ENCODE measurements at regions not wholly inside any gene's neighbourhood (a gene's known extent, or its start where the extent isn't known, plus 50 kb on each side); places are given as distances from the start of the nearest gene placed in this dataset.
"Not testable (repeated sequence)": the region's sequence is repeated elsewhere in the genome, so short reads cannot be mapped to it uniquely, and the experiment has no call there.

DNA sequence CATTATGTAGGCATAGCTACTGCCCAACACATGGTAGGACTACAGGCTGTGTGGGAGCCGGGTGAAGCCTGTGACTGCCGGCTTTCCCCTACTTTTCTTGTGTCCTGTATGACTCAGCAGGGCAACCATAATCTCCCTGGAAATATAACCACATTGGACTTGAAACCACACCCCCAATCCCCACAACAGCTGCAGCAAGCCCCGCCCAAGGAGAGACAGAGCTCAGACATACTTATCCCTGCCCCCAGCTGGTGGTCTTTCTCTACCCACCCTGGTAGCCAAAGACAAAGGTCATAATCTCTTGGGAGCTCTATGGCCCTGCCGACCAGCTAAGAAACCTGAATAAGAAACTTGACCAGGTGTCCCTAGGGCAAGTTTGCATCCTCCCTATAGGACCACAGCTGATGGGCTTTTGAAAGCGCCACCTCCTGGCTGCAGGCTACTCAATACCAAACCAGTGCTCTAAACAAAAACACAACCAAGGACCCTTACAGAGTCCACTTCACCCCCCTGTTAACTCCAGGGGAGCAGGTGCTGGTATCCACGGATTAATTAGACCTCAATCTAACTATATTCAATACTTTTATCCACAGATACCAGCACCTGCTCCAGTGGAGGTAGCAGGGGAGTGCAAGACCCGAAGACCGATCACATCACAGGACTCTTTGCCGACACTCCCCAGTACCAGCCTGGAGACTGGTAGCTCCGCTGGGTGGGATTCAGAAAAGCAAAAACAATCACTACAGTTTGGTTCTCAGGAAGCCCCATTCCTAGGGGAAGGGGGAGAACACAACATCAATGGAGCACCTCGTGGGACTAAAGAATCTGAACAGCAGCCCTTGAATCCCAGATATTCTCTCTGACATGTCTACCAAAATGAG lies 91.2 kb downstream of the IRX5 start:
- DNase-seq (no peak), ATAC-seq (replicated peaks) (no peak)
- Mint-ChIP-seq H3K4me3 (no peak overlapping the region), H3K27ac (no peak overlapping the region), H3K9me3 (peaks cover 7 to 11% of the 10 kb centered on the region in 2 donors), H3K36me3 (ENCODE audit: insufficient read depth) (no peaks in the 10 kb centered on the region), H3K27me3 (peaks cover 0 to 8% of the 10 kb centered on the region in 2 donors), H3K4me1 (ENCODE audit: low read depth in 2 of 2) (no peaks in the 10 kb centered on the region)

DNA sequence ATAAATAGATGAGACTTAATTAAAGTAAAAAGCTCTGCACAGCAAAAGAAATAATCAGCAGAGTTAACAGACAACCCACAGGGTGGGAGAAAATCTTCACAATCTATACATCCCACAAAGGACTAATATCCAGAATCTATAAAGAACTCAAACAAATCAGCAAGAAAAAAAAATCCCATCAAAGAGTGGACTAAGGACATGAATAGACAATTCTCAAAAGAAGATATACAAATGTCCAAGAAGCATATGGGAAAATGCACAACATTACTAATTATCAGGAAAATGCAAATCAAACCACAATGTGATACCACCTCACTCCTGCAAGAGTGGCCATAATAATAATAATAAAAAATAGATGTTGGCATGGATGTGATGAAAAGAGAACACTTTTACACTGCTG lies 96.6 kb downstream of the IRX5 start:
- not testable (repeated sequence) for H3K27me3 Mint-ChIP-seq; H3K4me3 Mint-ChIP-seq; H3K36me3 Mint-ChIP-seq (ENCODE audit: insufficient read depth); H3K4me1 Mint-ChIP-seq (ENCODE audit: low read depth in 2 of 2); DNase-seq; H3K9me3 Mint-ChIP-seq; ATAC-seq (replicated peaks); H3K27ac Mint-ChIP-seq

DNA sequence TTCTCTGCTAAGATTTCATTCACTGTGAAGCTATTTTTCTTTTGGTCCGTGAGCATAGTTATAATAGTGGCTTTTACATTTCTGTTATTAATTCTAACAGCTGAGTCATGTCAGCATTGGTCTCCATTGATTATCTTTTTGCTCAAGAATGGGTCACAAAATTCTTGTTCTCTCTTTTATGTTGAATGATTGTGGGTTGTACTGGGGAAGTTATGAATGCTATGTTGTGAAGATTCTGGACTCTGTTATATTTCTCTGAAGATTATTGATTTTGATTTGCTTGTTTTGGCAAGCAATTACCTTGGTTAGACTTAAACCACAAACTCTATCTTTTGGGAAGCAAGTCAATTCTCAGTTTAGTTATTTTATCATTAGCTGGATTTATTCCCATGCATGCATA lies 98.8 kb downstream of the IRX5 start:
- no peak for DNase-seq
- ATAC-seq (replicated peaks): no peak
- Mint-ChIP-seq H3K27me3 (peaks cover 0 to 8% of the 10 kb centered on the region in 2 donors), H3K4me3 (no peak overlapping the region), H3K9me3 (peaks cover 0 to 8% of the 10 kb centered on the region in 2 donors), H3K36me3 (ENCODE audit: insufficient read depth) (no peaks in the 10 kb centered on the region), H3K4me1 (ENCODE audit: low read depth in 2 of 2) (no peaks in the 10 kb centered on the region), H3K27ac (no peak overlapping the region)

DNA sequence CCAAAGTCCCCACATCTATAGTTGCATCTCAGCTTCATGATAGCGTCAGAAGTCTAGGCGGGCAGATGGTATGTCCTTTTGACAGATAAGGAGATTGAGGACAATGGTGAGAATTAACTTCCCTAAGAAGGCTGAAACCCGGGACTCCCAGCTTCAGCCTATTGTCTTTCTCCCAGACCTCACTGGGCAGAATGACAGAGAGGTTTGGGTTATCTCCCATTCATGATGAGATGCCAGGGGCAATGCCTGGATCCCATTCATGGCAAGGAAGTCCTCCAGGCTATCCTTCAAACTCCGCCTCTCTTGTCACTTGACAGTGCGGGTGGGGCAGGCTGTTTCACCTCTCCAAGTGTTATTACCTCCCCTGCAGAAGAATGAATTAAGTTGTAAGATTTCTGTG lies 100.3 kb downstream of the IRX5 start:
- ATAC-seq (replicated peaks) (no peak), DNase-seq (no peak)
- Mint-ChIP-seq H3K27me3 (no peaks in the 10 kb centered on the region), H3K36me3 (ENCODE audit: insufficient read depth) (no peaks in the 10 kb centered on the region), H3K4me1 (ENCODE audit: low read depth in 2 of 2) (no peaks in the 10 kb centered on the region), H3K4me3 (no peak overlapping the region), H3K27ac (no peak overlapping the region), H3K9me3 (peaks cover 0 to 8% of the 10 kb centered on the region in 2 donors)

DNA sequence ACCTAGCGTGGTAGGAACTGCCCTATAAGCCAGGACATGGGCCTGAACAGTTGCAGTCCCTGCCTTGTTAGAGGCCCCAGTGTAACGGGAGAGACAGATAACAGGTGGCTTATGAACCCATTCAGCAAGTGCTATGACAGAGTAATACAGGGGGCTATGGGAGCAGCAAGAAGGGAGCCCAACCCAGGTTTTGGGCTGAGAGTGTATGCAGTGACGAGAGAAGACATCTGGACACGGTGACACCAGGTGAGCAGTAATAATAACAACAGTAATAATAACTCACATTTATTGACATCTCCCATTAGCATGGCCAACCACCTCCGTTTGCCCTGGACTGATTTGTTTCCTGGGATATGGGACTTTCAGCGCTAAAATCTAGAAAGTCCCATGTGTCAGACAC lies 100.8 kb downstream of the IRX5 start:
- no peaks in the 10 kb centered on the region for H3K4me1 Mint-ChIP-seq (ENCODE audit: low read depth in 2 of 2)
- H3K4me3 Mint-ChIP-seq: no peak overlapping the region
- DNase-seq (no peak), ATAC-seq (replicated peaks) (no peak)
- no peak overlapping the region for H3K27ac Mint-ChIP-seq
- H3K27me3 Mint-ChIP-seq: no peaks in the 10 kb centered on the region
- H3K9me3 Mint-ChIP-seq: peaks cover 0 to 8% of the 10 kb centered on the region in 2 donors
- H3K36me3 Mint-ChIP-seq (ENCODE audit: insufficient read depth): no peaks in the 10 kb centered on the region

DNA sequence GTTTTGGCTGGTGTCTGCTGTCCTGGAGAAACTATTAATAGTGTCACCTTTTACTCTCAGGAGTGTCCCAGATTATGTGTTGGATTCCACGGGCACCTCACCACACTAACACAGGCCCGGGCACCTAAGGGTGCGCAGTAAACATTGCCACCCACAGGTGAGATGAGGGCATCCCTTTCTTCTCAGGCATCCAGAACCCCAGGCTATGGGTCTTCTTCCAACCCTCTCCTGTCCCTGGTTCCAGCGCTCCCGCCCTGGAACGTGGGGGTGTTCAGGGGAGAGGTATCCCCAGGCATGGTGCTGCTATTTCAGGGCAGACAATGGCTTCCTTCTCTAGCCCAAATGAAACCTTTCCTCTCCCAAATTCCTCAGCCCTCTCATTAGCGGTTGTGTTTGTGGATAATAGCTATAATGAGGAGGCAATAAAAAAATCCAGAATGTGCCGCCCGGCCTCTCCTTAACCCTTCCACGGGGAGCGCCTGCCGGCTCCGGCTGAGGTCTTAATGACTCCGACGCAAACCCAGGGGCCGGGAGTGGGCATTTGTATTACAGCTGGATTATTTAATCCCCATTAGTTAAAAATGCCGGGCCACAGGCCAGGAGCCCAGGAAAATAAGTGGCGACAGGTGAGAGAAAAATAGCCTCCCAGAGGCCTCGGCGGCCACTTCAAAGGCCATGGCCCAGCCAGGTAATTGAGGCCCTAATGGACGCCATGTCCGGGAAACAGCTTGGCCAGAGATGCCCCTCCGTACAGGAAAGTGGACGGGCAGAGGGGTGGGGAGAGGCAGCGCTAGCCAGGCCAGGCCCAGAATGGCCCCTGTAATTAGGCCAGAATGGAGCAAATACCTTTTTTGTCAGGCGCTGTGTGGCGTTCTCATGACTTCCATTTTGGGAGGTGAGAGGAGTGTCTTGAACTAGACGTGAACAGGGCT lies 102.8 kb downstream of the IRX5 start:
- H3K4me3 Mint-ChIP-seq: no peak overlapping the region
- H3K4me1 Mint-ChIP-seq (ENCODE audit: low read depth in 2 of 2): no peaks in the 10 kb centered on the region
- ATAC-seq (replicated peaks) (no peak), DNase-seq (no peak)
- H3K36me3 Mint-ChIP-seq (ENCODE audit: insufficient read depth): peaks cover 2% of the 10 kb centered on the region
- H3K9me3 Mint-ChIP-seq: peaks cover 0 to 8% of the 10 kb centered on the region in 2 donors
- H3K27me3 Mint-ChIP-seq: no peaks in the 10 kb centered on the region
- no peak overlapping the region for H3K27ac Mint-ChIP-seq

DNA sequence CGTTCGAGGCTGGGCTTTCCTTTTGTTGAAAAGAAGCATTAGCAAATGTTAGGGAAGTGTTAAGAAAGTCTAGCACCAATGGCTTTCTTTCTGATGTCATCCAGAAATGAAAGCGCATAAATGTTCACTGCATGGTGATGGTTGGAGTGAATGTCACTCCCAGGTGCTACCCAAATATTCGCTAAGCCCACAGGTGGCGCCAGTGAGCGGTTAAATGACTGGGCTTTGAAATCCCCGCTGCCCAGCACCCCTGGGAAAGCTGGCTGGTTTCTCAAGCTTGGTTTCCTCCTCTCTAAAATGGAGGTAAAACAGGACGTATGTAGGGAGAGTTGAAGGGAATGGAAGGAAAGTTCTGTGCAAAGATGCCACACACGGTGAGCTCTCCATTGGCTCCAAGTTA lies 104.4 kb downstream of the IRX5 start:
- Mint-ChIP-seq H3K9me3 (no peaks in the 10 kb centered on the region), H3K27ac (no peak overlapping the region), H3K4me1 (ENCODE audit: low read depth in 2 of 2) (no peaks in the 10 kb centered on the region), H3K4me3 (no peak overlapping the region), H3K36me3 (ENCODE audit: insufficient read depth) (peaks cover 2% of the 10 kb centered on the region), H3K27me3 (peaks cover 0 to 12% of the 10 kb centered on the region in 2 donors)
- no peak for ATAC-seq (replicated peaks)
- DNase-seq: no peak

DNA sequence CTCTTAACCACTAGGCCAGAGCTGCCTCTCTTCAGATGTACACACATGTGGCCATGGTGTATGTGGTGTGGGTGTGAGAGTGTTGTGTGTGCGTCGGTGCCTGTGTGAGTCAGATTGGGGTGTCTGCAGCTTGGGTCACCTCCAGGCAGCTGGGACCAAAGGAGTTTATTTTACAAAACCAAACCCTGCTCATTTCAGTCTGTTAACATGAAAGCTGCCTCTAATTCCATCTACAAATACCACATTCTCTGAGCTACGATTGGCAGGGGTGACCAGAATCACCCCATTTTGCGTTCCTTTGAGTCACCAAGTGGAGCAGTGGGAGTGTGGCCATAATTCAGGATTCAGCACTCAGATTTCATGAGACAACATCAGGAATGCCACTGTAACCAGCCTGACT lies 105.3 kb downstream of the IRX5 start:
- Mint-ChIP-seq H3K36me3 (ENCODE audit: insufficient read depth) (peaks cover 2% of the 10 kb centered on the region), H3K4me1 (ENCODE audit: low read depth in 2 of 2) (no peaks in the 10 kb centered on the region), H3K27me3 (peaks cover 0 to 15% of the 10 kb centered on the region in 2 donors), H3K9me3 (no peaks in the 10 kb centered on the region), H3K4me3 (no peak overlapping the region), H3K27ac (no peak overlapping the region)
- ATAC-seq (replicated peaks) (no peak), DNase-seq (no peak)

DNA sequence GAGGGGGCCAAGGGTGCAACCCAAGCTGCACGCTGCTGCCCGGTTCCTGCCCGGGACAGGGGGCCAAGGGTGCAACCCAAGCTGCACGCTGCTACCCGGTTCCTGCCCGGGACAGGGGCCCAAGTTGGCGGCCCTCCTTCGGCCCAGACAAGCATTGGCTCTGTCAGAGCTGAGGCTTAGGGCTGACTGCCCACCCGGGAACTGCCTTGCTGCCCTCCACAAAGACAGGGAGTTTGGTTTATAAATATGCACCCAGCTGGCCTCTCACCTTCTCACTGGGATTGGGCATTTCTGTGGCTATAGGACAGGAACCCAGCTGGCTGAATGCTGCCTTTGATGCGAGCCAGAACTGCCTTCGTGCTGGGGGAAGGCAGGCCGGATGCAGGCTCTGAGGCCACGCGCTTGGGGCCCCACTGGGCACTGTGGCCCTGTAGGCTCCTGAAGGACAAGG lies 105.7 kb downstream of the IRX5 start:
- no peak overlapping the region for H3K4me3 Mint-ChIP-seq
- peaks cover 0 to 15% of the 10 kb centered on the region in 2 donors for H3K27me3 Mint-ChIP-seq
- ATAC-seq (replicated peaks): no peak
- H3K4me1 Mint-ChIP-seq (ENCODE audit: low read depth in 2 of 2): no peaks in the 10 kb centered on the region
- peaks cover 2% of the 10 kb centered on the region for H3K36me3 Mint-ChIP-seq (ENCODE audit: insufficient read depth)
- DNase-seq: no peak
- no peak overlapping the region for H3K27ac Mint-ChIP-seq
- no peaks in the 10 kb centered on the region for H3K9me3 Mint-ChIP-seq

DNA sequence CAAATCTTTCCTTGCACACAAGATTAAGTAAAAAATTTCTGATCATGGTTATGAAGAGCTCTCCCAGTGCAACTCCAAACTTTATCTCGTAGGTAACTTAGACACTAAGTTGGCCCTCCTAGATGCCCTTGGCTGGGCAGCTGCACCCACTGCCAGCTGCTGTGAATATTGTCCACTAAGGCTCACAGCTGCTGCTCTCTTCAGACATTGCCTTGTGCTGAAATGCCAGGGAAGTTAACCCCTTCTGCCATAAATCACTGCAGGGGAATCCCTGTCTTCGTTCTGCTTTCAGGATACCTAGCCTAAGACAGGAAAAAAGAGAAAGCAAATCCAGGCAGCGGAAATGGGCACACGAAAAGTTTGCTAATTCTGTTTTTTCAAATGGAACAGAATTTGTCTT lies 106.4 kb downstream of the IRX5 start:
- H3K27me3 Mint-ChIP-seq: peaks cover 0 to 15% of the 10 kb centered on the region in 2 donors

DNA sequence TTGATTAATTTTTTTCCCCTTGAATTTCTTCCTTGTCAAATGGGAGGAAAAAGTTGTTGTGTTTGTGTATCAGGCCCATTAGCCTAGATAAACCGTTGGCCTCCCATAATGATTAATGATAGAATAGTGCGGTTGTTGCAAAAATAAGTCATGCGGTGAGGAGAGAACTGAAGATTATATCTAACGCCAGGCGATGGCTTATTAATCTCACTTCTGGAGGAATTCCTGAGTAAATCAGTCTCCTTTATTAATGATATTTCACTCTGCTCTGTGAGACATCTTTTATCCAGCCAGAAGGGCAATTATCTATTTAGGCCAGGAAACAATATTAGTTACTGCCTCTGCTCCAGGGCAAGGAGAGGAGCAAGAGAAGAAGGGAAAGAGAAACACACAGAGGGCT lies 107.3 kb downstream of the IRX5 start:
- Mint-ChIP-seq H3K4me1 (ENCODE audit: low read depth in 2 of 2) (no peaks in the 10 kb centered on the region), H3K27ac (no peak overlapping the region), H3K9me3 (no peaks in the 10 kb centered on the region), H3K36me3 (ENCODE audit: insufficient read depth) (peaks cover 2% of the 10 kb centered on the region), H3K27me3 (peaks cover 0 to 15% of the 10 kb centered on the region in 2 donors), H3K4me3 (no peak overlapping the region)
- no peak for ATAC-seq (replicated peaks)
- no peak for DNase-seq

More for the DNA sequence above, 106.4 kb downstream of the IRX5 start:
- H3K4me1 Mint-ChIP-seq (ENCODE audit: low read depth in 2 of 2): no peaks in the 10 kb centered on the region
- H3K36me3 Mint-ChIP-seq (ENCODE audit: insufficient read depth): peaks cover 2% of the 10 kb centered on the region
- H3K9me3 Mint-ChIP-seq: no peaks in the 10 kb centered on the region
- H3K27ac Mint-ChIP-seq: no peak overlapping the region
- DNase-seq (no peak), ATAC-seq (replicated peaks) (no peak)
- no peak overlapping the region for H3K4me3 Mint-ChIP-seq

DNA sequence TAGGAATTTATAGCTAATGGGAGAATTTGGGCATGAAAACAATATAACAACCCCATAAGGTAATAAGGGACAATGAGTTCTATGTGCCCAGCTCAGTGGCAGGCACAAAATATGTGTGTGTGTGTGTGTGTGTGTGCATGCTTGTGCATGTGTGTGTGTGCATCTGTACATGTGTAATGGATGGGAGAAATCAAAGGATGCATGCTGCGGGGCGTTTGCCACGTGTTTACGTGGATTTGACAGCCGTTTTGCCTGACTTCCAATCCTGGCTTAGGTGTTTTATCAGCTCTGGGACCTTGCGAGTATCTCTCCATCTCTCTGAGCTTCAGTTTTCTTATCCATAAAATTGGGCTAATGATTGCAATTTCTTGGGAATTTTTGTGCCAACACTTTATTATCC lies 108.4 kb downstream of the IRX5 start:
- H3K36me3 Mint-ChIP-seq (ENCODE audit: insufficient read depth): peaks cover 2% of the 10 kb centered on the region
- no peak for ATAC-seq (replicated peaks)
- H3K4me3 Mint-ChIP-seq: no peak overlapping the region
- peaks cover 0 to 22% of the 10 kb centered on the region in 2 donors for H3K27me3 Mint-ChIP-seq
- H3K4me1 Mint-ChIP-seq (ENCODE audit: low read depth in 2 of 2): no peaks in the 10 kb centered on the region
- no peaks in the 10 kb centered on the region for H3K9me3 Mint-ChIP-seq
- no peak for DNase-seq
- no peak overlapping the region for H3K27ac Mint-ChIP-seq

DNA sequence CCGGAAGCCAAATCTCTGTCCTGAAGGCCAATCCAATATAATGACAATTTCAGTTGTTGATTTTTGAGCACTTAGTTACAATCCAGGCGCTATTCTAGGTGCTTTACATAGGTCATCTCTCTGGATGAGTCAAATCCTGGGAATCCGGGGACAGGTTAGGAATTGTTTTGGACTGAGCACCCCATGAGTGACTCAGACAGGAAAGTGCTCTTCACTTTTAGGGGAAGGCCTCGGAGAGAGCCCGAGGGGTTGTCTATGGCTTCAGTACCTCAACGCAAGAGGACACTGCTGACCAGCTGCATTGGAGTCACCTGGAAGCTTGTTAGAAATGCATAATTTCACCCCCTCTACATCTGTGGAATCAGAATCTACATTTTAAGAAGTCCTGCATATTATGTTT lies 108.8 kb downstream of the IRX5 start:
- no peak for DNase-seq
- Mint-ChIP-seq H3K27ac (no peak overlapping the region), H3K4me1 (ENCODE audit: low read depth in 2 of 2) (no peaks in the 10 kb centered on the region), H3K9me3 (no peaks in the 10 kb centered on the region), H3K4me3 (no peak overlapping the region), H3K27me3 (peaks cover 0 to 27% of the 10 kb centered on the region in 2 donors), H3K36me3 (ENCODE audit: insufficient read depth) (peaks cover 2% of the 10 kb centered on the region)
- no peak for ATAC-seq (replicated peaks)
